Esophagus (tissue), 2 donors: ENCODE measurements at regions not wholly inside any gene's neighbourhood (a gene's known extent, or its start where the extent isn't known, plus 50 kb on each side); places are given as distances from the start of the nearest gene placed in this dataset.

Experiments used
- H3K27ac ChIP-seq, 2 donors: one replicate each; pipeline ENCODE4 v1.5.1; 2013; ENCODE audit warnings: low read depth in 2 of 2, mild to moderate bottlenecking in 2 of 2, inconsistent platforms in 1 of 2, low read length in 1 of 2, moderate library complexity in 1 of 2
- H3K27me3 ChIP-seq, 2 donors: one replicate each; pipeline ENCODE4 v1.6.1; 2013; ENCODE audit warnings: low read length in 2 of 2, control low read depth in 1 of 2, mild to moderate bottlenecking in 1 of 2; ENCODE audit not compliant: insufficient read depth in 2 of 2, control insufficient read depth in 1 of 2
- H3K36me3 ChIP-seq, 2 donors: one replicate each; pipeline ENCODE4 v1.6.1; 2013; ENCODE audit warnings: low read length in 1 of 2; ENCODE audit not compliant: control insufficient read depth in 2 of 2, insufficient read depth in 2 of 2
- H3K4me1 ChIP-seq, 2 donors: one replicate each; pipeline ENCODE4 v1.6.1; 2013; ENCODE audit warnings: low read length in 1 of 2; ENCODE audit not compliant: control insufficient read depth in 2 of 2, insufficient read depth in 2 of 2
- H3K4me3 ChIP-seq, 2 donors: one replicate each; pipeline ENCODE4 v1.5.1; 2013; ENCODE audit warnings: low read length in 2 of 2, mild to moderate bottlenecking in 2 of 2, low read depth in 1 of 2, moderate library complexity in 1 of 2
- H3K9me3 ChIP-seq, 2 donors: one replicate each; pipeline ENCODE4 v1.6.1; 2013; ENCODE audit warnings: mild to moderate bottlenecking in 2 of 2, low read depth in 1 of 2, low read length in 1 of 2, moderate library complexity in 1 of 2; ENCODE audit not compliant: control insufficient read depth in 2 of 2, insufficient read depth in 1 of 2
- WGBS, 2 donors: extraction: QIAGEN DNeasy Blood & Tissue Kit; methylation state at CpG; one replicate each; pipeline ENCODE4 v1.1.7; 2013; 5-methylcytosine and 5-hydroxymethylcytosine counted together
- donor health status: healthy with polysubstance abuse.
- donor health status: Bipolar disorder and iron deficiency.

GRCh38 chr12:93219947-93220346, 157.8 kb upstream of the NUDT4 start:
- Histone ChIP-seq H3K27me3 (no peaks in the 10 kb centered on the region), H3K4me1 (no peaks in the 10 kb centered on the region), H3K9me3 (no peaks in the 10 kb centered on the region), H3K4me3 (no peak overlapping the region), H3K27ac (no peak overlapping the region), H3K36me3 (no peaks in the 10 kb centered on the region)
- 76 to 84% methylated on average over 2 of the region's 2 CpGs for WGBS, 2 donors

- H3K27ac ChIP-seq = no peak overlapping the region
- no peaks in the 10 kb centered on the region for H3K36me3 ChIP-seq
- H3K27me3 ChIP-seq = no peaks in the 10 kb centered on the region
- no peak overlapping the region for H3K4me3 ChIP-seq
- H3K9me3 ChIP-seq = no peaks in the 10 kb centered on the region
- no peaks in the 10 kb centered on the region for H3K4me1 ChIP-seq
These were observed 155.9 kb upstream of the NUDT4 start for GRCh38 chr12:93221841-93222240.

GRCh38 chr12:93223440-93224426, 154.0 kb upstream of the NUDT4 start:
- Histone ChIP-seq H3K27me3 (no peaks in the 10 kb centered on the region), H3K4me3 (no peak overlapping the region), H3K27ac (no peak overlapping the region), H3K4me1 (no peaks in the 10 kb centered on the region), H3K9me3 (no peaks in the 10 kb centered on the region), H3K36me3 (no peaks in the 10 kb centered on the region)
- WGBS, 2 donors = 37 to 52% methylated on average over 5 of the region's 5 CpGs

GRCh38 chr12:93225094-93225493, 152.6 kb upstream of the NUDT4 start:
- Histone ChIP-seq H3K9me3 (no peaks in the 10 kb centered on the region), H3K4me1 (no peaks in the 10 kb centered on the region), H3K4me3 (no peak overlapping the region), H3K27me3 (no peaks in the 10 kb centered on the region), H3K36me3 (no peaks in the 10 kb centered on the region), H3K27ac (no peak overlapping the region)
- WGBS, 2 donors = 93 to 96% methylated on average over 2 of the region's 2 CpGs

- no peak overlapping the region for H3K27ac ChIP-seq
- H3K4me1 ChIP-seq = no peaks in the 10 kb centered on the region
- no peaks in the 10 kb centered on the region for H3K27me3 ChIP-seq
- H3K9me3 ChIP-seq = no peaks in the 10 kb centered on the region
- no peaks in the 10 kb centered on the region for H3K36me3 ChIP-seq
- H3K4me3 ChIP-seq = no peak overlapping the region
These were observed 151.4 kb upstream of the NUDT4 start for GRCh38 chr12:93226361-93226760.

GRCh38 chr12:93229494-93230325, 148.0 kb upstream of the NUDT4 start:
- no peaks in the 10 kb centered on the region for H3K27me3 ChIP-seq
- H3K4me1 ChIP-seq = no peaks in the 10 kb centered on the region
- no peak overlapping the region for H3K4me3 ChIP-seq
- H3K9me3 ChIP-seq = no peaks in the 10 kb centered on the region
- no peak overlapping the region for H3K27ac ChIP-seq
- no peaks in the 10 kb centered on the region for H3K36me3 ChIP-seq
- WGBS, 2 donors = 71 to 74% methylated on average over 6 of the region's 6 CpGs

- Histone ChIP-seq H3K27me3 (no peaks in the 10 kb centered on the region), H3K27ac (no peak overlapping the region), H3K9me3 (no peaks in the 10 kb centered on the region), H3K4me3 (no peak overlapping the region), H3K36me3 (no peaks in the 10 kb centered on the region), H3K4me1 (no peaks in the 10 kb centered on the region)
- 32 to 43% methylated on average over 3 of the region's 3 CpGs for WGBS, 2 donors
These were observed 147.4 kb upstream of the NUDT4 start for GRCh38 chr12:93230326-93230720.

- H3K4me1 ChIP-seq = no peaks in the 10 kb centered on the region
- peaks cover 0 to 3% of the 10 kb centered on the region in 2 donors for H3K9me3 ChIP-seq
- WGBS, 2 donors = 89 to 92% methylated on average over 6 of the region's 6 CpGs
- H3K4me3 ChIP-seq = no peak overlapping the region
- no peaks in the 10 kb centered on the region for H3K27me3 ChIP-seq
- no peaks in the 10 kb centered on the region for H3K36me3 ChIP-seq
- H3K27ac ChIP-seq = no peak overlapping the region
These were observed 145.8 kb upstream of the NUDT4 start for GRCh38 chr12:93231938-93232337.

GRCh38 chr12:93234641-93235040, 143.1 kb upstream of the NUDT4 start:
- no peaks in the 10 kb centered on the region for H3K27me3 ChIP-seq
- no peak overlapping the region for H3K4me3 ChIP-seq
- H3K36me3 ChIP-seq = no peaks in the 10 kb centered on the region
- no peak overlapping the region for H3K27ac ChIP-seq
- no peaks in the 10 kb centered on the region for H3K4me1 ChIP-seq
- WGBS, 2 donors = 26 to 37% methylated on average over 1 of the region's 1 CpG
- H3K9me3 ChIP-seq = peaks cover 0 to 3% of the 10 kb centered on the region in 2 donors
